Endothelial cell of umbilical vein (primary cell): ENCODE measurements at regions not wholly inside any gene's neighbourhood (a gene's known extent, or its start where the extent isn't known, plus 50 kb on each side); places are given as distances from the start of the nearest gene placed in this dataset.

ENCODE experiments used
- CTCF ChIP-seq, 2 donors: IDR thresholded peaks; 1 replicate in 1 of 2; 2 replicates in 1 of 2; pipeline ENCODE4 v1.5.1; 2011; ENCODE audit warnings: low read length in 2 of 2, mild to moderate bottlenecking in 2 of 2, moderate library complexity in 2 of 2, control low read depth in 1 of 2, inconsistent platforms in 1 of 2, low read depth in 1 of 2; ENCODE audit not compliant: insufficient read depth in 1 of 2; ENCODE audit errors: extremely low read depth in 1 of 2
- EZH2 ChIP-seq: IDR thresholded peaks from 2 replicates; pipeline ENCODE4 v1.6.1; 2012; ENCODE audit warnings: borderline replicate concordance, low read depth, mild to moderate bottlenecking, moderate library complexity, low read length, inconsistent platforms; ENCODE audit not compliant: severe bottlenecking
- FOS ChIP-seq: IDR thresholded peaks from 2 replicates; pipeline ENCODE4 v1.6.1; 2011; ENCODE audit warnings: mild to moderate bottlenecking, low read length, moderate library complexity, borderline replicate concordance; ENCODE audit not compliant: insufficient read depth
- MAX ChIP-seq: IDR thresholded peaks from 2 replicates; pipeline ENCODE4 v1.6.1; 2011; ENCODE audit not compliant: insufficient read depth, insufficient read length
- POLR2A ChIP-seq: IDR thresholded peaks from 2 replicates; pipeline ENCODE4 v1.6.1; 2012; ENCODE audit warnings: low read depth, mild to moderate bottlenecking, control low read depth, low read length
- POLR2AphosphoS5 ChIP-seq: IDR thresholded peaks from 2 replicates; pipeline ENCODE4 v1.6.1; 2012; ENCODE audit warnings: low read depth, mild to moderate bottlenecking, control low read depth, low read length, moderate library complexity; ENCODE audit not compliant: insufficient read depth

- TF ChIP-seq CTCF (IDR thresholded peaks at IDR 0.05; ENCODE audit: extremely low read depth in 1 of 2, insufficient read depth in 1 of 2, low read depth in 1 of 2, low read length in 2 of 2), result no peak
- no peak for TF ChIP-seq POLR2A
- TF ChIP-seq POLR2AphosphoS5, result no peak
- no peak for TF ChIP-seq MAX
- no peak for TF ChIP-seq FOS
- TF ChIP-seq EZH2, result no peak
Measured at GRCh38 chr3:137082763-137083162, 125.0 kb downstream of the IL20RB start.
